Activated naive CD8-positive, alpha-beta T cell treated with anti-CD3 and anti-CD28 coated beads, Interleukin-2, amount 50 U/mL, for 24 hours (primary cell): ENCODE measurements at regions not wholly inside any gene's neighbourhood (a gene's known extent, or its start where the extent isn't known, plus 50 kb on each side); places are given as distances from the start of the nearest gene placed in this dataset.
"Not testable (repeated sequence)": the region's sequence is repeated elsewhere in the genome, so short reads cannot be mapped to it uniquely, and the experiment has no call there.

Source experiments
- ATAC-seq: fragments of 150-1000 bp; cut with Tn5 transposase; one replicate; pipeline ENCODE4 v1.10.0; 2021
- DNase-seq: peaks from one replicate; pipeline ENCODE4 v3.0.0; 2021
- H3K27ac Mint-ChIP-seq: one replicate; pipeline ENCODE4 v1.8.0; 2021; ENCODE audit warnings: mild to moderate bottlenecking, mixed read lengths
- H3K27me3 Mint-ChIP-seq: one replicate; pipeline ENCODE4 v1.8.0; 2021; ENCODE audit warnings: mixed read lengths
- H3K36me3 Mint-ChIP-seq: one replicate; pipeline ENCODE4 v1.8.0; 2021; ENCODE audit warnings: low read depth, mixed read lengths
- H3K4me1 Mint-ChIP-seq: one replicate; pipeline ENCODE4 v1.8.0; 2021; ENCODE audit warnings: mixed read lengths
- H3K4me3 Mint-ChIP-seq: one replicate; pipeline ENCODE4 v1.8.0; 2021; ENCODE audit warnings: mild to moderate bottlenecking, moderate library complexity, mixed read lengths
- H3K9me3 Mint-ChIP-seq: one replicate; pipeline ENCODE4 v1.8.0; 2021; ENCODE audit warnings: mixed read lengths

DNA sequence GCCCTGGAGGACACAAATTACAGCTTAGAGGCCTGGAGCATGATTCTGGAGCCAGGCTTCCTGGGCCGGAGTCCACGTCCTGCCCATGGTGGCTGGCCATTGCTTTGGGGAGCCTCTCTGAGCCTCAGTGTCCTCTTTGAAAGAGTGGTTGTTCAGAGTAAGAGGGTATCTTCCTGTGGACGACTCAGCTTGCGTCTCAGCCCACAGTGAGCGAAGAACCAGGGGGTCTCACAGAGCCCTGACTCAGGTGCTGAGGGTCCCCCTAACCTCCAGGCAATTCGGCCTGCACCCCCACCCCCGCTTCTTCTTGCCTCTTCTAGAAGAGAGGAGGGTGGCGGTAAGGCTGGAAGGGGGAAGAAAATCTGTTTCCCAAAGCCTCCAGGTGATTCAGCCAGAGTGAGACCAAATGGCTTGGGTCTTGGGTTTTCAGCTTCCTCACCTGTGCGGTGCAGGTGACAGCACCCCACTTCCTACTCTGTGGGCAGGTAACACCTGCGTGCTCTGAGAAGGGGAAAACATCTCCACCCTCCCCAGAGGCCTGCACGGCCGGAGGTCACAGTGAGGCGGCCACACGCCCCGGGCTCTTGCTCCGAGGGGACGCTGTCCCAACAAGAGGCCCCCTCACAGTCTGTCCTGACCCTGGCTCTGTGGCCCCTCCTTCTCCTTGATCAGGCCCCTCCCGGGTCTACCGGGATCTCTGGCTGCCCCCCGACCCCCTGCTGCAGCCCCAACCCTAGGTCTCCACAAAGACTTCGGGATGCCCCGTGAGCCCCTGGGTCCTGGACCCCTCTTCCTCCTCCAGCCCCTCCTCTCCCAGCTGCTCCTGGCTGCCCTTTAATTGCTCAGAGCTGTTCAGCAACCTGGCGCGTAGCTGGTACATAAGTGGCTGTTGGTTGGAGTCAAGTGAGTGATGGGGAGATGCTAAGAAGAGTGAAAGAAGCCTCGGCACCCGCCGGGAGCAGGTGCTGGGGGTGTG is 119.2 kb downstream of the METRNL start:
- H3K9me3 Mint-ChIP-seq = no peaks in the 10 kb centered on the region
- peaks cover 3% of the 10 kb centered on the region for H3K27me3 Mint-ChIP-seq
- ATAC-seq (no peak), DNase-seq (no peak)
- H3K4me1 Mint-ChIP-seq = peaks cover 70% of the 10 kb centered on the region
- H3K27ac Mint-ChIP-seq = peak overlapping the region; percentile 98
- H3K36me3 Mint-ChIP-seq = no peaks in the 10 kb centered on the region
- H3K4me3 Mint-ChIP-seq = peak overlapping the region; percentile 65

- H3K4me3 Mint-ChIP-seq = peak overlapping the region; percentile 65
- no peaks in the 10 kb centered on the region for H3K36me3 Mint-ChIP-seq
- peaks cover 65% of the 10 kb centered on the region for H3K4me1 Mint-ChIP-seq
- peaks cover 4% of the 10 kb centered on the region for H3K27me3 Mint-ChIP-seq
- peak; percentile 42 for ATAC-seq
- peak; percentile 84 for DNase-seq
- peak overlapping the region; percentile 98 for H3K27ac Mint-ChIP-seq
- H3K9me3 Mint-ChIP-seq = no peaks in the 10 kb centered on the region
Observed at GRCh38 chr17:83199500-83200201, 120.2 kb downstream of the METRNL start.

- Mint-ChIP-seq H3K36me3 (no peaks in the 10 kb centered on the region), H3K27ac (peak overlapping the region; percentile 98), H3K9me3 (no peaks in the 10 kb centered on the region), H3K4me3 (peak overlapping the region; percentile 65), H3K4me1 (peaks cover 60% of the 10 kb centered on the region), H3K27me3 (peaks cover 1% of the 10 kb centered on the region)
- peak; percentile 80 for ATAC-seq
- DNase-seq = peak; percentile 81
Observed at GRCh38 chr17:83200231-83200699, 120.9 kb downstream of the METRNL start.

GRCh38 chr17:83200751-83201150 is 121.3 kb downstream of the METRNL start:
- Mint-ChIP-seq H3K27ac (peak overlapping the region; percentile 98), H3K27me3 (peaks cover 1% of the 10 kb centered on the region), H3K4me1 (peaks cover 60% of the 10 kb centered on the region), H3K4me3 (peak overlapping the region; percentile 65), H3K9me3 (no peaks in the 10 kb centered on the region), H3K36me3 (no peaks in the 10 kb centered on the region)
- ATAC-seq (no peak), DNase-seq (no peak)

- H3K4me1 Mint-ChIP-seq = peaks cover 63% of the 10 kb centered on the region
- peak overlapping the region; percentile 98 for H3K27ac Mint-ChIP-seq
- no peak for ATAC-seq
- DNase-seq = peak; percentile 3
- no peaks in the 10 kb centered on the region for H3K9me3 Mint-ChIP-seq
- H3K27me3 Mint-ChIP-seq = peaks cover 1% of the 10 kb centered on the region
- no peaks in the 10 kb centered on the region for H3K36me3 Mint-ChIP-seq
- H3K4me3 Mint-ChIP-seq = no peak overlapping the region
Observed at GRCh38 chr17:83201206-83202001, 122.0 kb downstream of the METRNL start.

DNA sequence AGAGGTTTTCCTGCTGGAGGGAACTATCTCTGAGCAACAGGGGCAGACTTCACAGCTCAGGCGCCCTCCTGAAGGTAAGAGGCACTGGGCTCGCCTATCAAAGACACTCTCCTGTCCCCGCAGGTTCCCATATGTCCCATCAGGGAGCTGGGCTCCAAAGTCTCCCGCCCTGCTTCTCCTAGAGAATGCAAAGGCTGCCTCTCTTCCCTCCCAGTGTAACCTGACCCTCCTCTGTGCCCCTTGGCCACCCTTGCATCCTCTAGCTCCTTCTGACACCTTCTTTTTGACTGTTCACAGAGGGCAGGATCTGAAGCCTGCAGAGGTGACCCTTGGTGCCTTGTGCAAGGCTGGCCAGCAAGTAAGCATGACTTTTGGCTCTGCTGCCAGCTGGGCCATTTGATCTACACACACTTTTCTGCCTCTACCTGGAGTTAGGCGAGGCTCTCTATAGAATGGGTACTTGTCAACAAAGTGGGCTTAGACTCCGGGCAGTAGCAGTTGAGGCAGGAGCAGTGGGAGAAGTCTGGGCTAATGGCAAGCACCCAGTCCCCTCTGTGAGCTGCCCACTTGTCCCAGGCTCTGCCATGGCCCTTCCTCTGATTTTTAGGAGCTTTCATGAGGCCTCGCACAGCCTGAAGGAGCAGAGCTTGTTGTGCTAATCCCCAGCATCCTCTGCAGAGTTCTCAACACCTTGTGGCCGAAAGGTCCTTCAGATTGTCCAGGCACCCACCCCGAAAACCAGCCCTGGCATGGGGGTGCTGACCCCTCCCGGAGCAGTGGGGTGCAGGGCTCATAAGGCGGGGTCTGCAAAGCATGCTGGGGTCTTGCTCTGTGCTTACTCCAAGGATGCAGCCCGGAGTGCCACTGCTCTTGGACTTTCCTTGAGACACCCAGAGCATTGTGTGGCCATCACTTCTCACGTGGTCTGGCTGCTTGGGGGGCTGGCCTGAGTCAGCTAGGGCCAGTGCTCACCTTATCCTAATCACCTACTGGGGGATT is 122.9 kb downstream of the METRNL start:
- DNase-seq = peak; percentile 1
- Mint-ChIP-seq H3K36me3 (no peaks in the 10 kb centered on the region), H3K4me1 (peaks cover 63% of the 10 kb centered on the region), H3K9me3 (no peaks in the 10 kb centered on the region), H3K4me3 (no peak overlapping the region), H3K27me3 (peaks cover 1% of the 10 kb centered on the region), H3K27ac (peak overlapping the region; percentile 98)
- no peak for ATAC-seq

DNA sequence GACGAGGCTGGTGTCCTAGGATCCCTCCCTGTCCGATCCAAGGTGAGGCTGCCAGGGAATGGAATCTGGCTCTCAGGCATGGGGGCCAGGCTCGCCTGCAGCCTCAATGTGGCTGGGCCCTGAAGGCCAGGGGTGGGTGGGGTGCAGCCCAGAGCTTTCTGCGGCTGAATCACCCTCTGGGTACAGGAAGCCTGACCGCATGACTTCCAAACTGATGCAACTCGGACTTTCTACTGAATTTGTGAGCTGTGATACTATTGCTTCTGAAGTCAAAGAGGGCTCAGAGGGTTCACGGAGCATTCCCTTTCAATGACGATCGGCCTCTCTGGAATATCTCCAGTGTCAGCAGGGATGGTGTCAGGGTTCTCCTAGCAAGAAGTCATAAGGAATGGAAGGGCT is 123.7 kb downstream of the METRNL start:
- Mint-ChIP-seq H3K27ac (no peak overlapping the region), H3K27me3 (peaks cover 1% of the 10 kb centered on the region), H3K4me3 (no peak overlapping the region), H3K4me1 (peaks cover 57% of the 10 kb centered on the region), H3K36me3 (no peaks in the 10 kb centered on the region), H3K9me3 (no peaks in the 10 kb centered on the region)
- DNase-seq (peak; percentile 10), ATAC-seq (no peak)

GRCh38 chr17:83203472-83204221 is 124.2 kb downstream of the METRNL start:
- Mint-ChIP-seq H3K4me1 (peaks cover 51% of the 10 kb centered on the region), H3K27ac (no peak overlapping the region), H3K9me3 (no peaks in the 10 kb centered on the region), H3K4me3 (no peak overlapping the region), H3K36me3 (no peaks in the 10 kb centered on the region), H3K27me3 (peaks cover 1% of the 10 kb centered on the region)
- no peak for ATAC-seq
- peak; percentile 7 for DNase-seq

- peak overlapping the region; percentile 24 for H3K27ac Mint-ChIP-seq
- H3K36me3 Mint-ChIP-seq = no peaks in the 10 kb centered on the region
- peaks cover 1% of the 10 kb centered on the region for H3K27me3 Mint-ChIP-seq
- no peaks in the 10 kb centered on the region for H3K9me3 Mint-ChIP-seq
- H3K4me3 Mint-ChIP-seq = no peak overlapping the region
- DNase-seq (no peak), ATAC-seq (no peak)
- peaks cover 45% of the 10 kb centered on the region for H3K4me1 Mint-ChIP-seq
Observed at GRCh38 chr17:83204230-83204725, 124.9 kb downstream of the METRNL start.

- H3K36me3 Mint-ChIP-seq, H3K27me3 Mint-ChIP-seq, H3K9me3 Mint-ChIP-seq, ATAC-seq, H3K4me3 Mint-ChIP-seq: not testable (repeated sequence)
- H3K4me1 Mint-ChIP-seq = peaks cover 39% of the 10 kb centered on the region
- peak; percentile 1 for DNase-seq
- peak overlapping the region; percentile 24 for H3K27ac Mint-ChIP-seq
Observed at GRCh38 chr17:83204736-83205386, 125.5 kb downstream of the METRNL start.

GRCh38 chr17:83205387-83206035 is 126.1 kb downstream of the METRNL start:
- H3K27ac Mint-ChIP-seq, H3K27me3 Mint-ChIP-seq, H3K36me3 Mint-ChIP-seq, H3K4me3 Mint-ChIP-seq, ATAC-seq, H3K9me3 Mint-ChIP-seq: not testable (repeated sequence)
- peaks cover 33% of the 10 kb centered on the region for H3K4me1 Mint-ChIP-seq
- DNase-seq = peak; percentile 75

- not testable (repeated sequence) for H3K9me3 Mint-ChIP-seq, H3K36me3 Mint-ChIP-seq, H3K4me3 Mint-ChIP-seq, ATAC-seq, H3K27ac Mint-ChIP-seq, H3K27me3 Mint-ChIP-seq, DNase-seq
- peaks cover 28% of the 10 kb centered on the region for H3K4me1 Mint-ChIP-seq
Observed at GRCh38 chr17:83206036-83206394, 126.6 kb downstream of the METRNL start.
